ENCODE measurements at regions not wholly inside any gene's neighbourhood (a gene's known extent, or its start where the extent isn't known, plus 50 kb on each side); places are given as distances from the start of the nearest gene placed in this dataset.

GRCh38 chr1:96510391-96510790 is 211.2 kb upstream of the PTBP2 start:
- TF ChIP-seq CTCF (optimal IDR thresholded peaks at IDR 0.05 in 1 of 3, IDR thresholded peaks at IDR 0.05 in 1 of 3, conservative IDR thresholded peaks at IDR 0.05 in 1 of 3; ENCODE audit: extremely low read depth in 1 of 3, insufficient read depth in 2 of 3, low read length in 3 of 3) (no peak), EZH2 (IDR thresholded peaks at IDR 0.05; ENCODE audit: low read length) (no peak)

Data from keratinocyte (primary cell).